A549 (cell line): ENCODE measurements at regions not wholly inside any gene's neighbourhood (a gene's known extent, or its start where the extent isn't known, plus 50 kb on each side); places are given as distances from the start of the nearest gene placed in this dataset.

Experiments
- BHLHE40 ChIP-seq: IDR thresholded peaks from 2 replicates; pipeline ENCODE4 v1.6.1; 2012; ENCODE audit warnings: low read depth, low read length, inconsistent platforms
- CBX8 ChIP-seq: fragments of 200-600 bp; sonication (generic); IDR thresholded peaks from 2 replicates; pipeline ENCODE4 v1.6.1; 2016
- CHD2 ChIP-seq: fragments of 150-350 bp; IDR thresholded peaks from 2 replicates; pipeline ENCODE4 v1.6.1; 2014; ENCODE audit warnings: low read length; ENCODE audit not compliant: partially characterized antibody
- JUN ChIP-seq, 2 experiments: fragments of >200 bp; sonication (Bioruptor Twin); formaldehyde crosslinking; IDR thresholded peaks; 2 replicates in 1 of 2; 3 replicates in 1 of 2; pipeline ENCODE4 v1.6.1; 2016 to 2017
- MYC ChIP-seq: IDR thresholded peaks from 2 replicates; pipeline ENCODE4 v1.6.1; 2012; ENCODE audit warnings: mild to moderate bottlenecking, inconsistent platforms, low read length, improper control_type of control experiment, borderline replicate concordance
- POLR2A ChIP-seq: IDR thresholded peaks from 2 replicates; pipeline ENCODE4 v1.6.1; 2012; ENCODE audit warnings: mild to moderate bottlenecking, low read length
- RFX5 ChIP-seq: fragments of 450-650 bp; IDR thresholded peaks from 2 replicates; pipeline ENCODE4 v1.7.1; 2014; ENCODE audit warnings: antibody characterized with exemption, mild to moderate bottlenecking, moderate library complexity
- TF ChIP-seq, protein P1 (sequence below): fragments of >200 bp; sonication (Bioruptor Twin); formaldehyde crosslinking; IDR thresholded peaks from 3 replicates; pipeline ENCODE4 v1.5.1; 2016
- TF ChIP-seq, protein P2 (sequence below): fragments of >200 bp; sonication (Bioruptor Twin); formaldehyde crosslinking; IDR thresholded peaks from 2 replicates; pipeline ENCODE4 v1.6.1; 2016
- TF ChIP-seq, protein P3 (sequence below): fragments of >200 bp; sonication (Bioruptor Twin); formaldehyde crosslinking; IDR thresholded peaks from 3 replicates; pipeline ENCODE4 v1.6.1; 2016
- TF ChIP-seq, protein P4 (sequence below): fragments of 250-450 bp; sonication (Bioruptor Pico); IDR thresholded peaks from 2 replicates; pipeline ENCODE4 v1.5.0; 2020; ENCODE audit warnings: low read depth, mild to moderate bottlenecking, moderate library complexity
- TF ChIP-seq, protein P5 (sequence below): fragments of 200-600 bp; sonication (generic); IDR thresholded peaks from 2 replicates; pipeline ENCODE4 v1.6.1; 2016; ENCODE audit warnings: antibody characterized with exemption, mild to moderate bottlenecking, moderate library complexity

DNA sequence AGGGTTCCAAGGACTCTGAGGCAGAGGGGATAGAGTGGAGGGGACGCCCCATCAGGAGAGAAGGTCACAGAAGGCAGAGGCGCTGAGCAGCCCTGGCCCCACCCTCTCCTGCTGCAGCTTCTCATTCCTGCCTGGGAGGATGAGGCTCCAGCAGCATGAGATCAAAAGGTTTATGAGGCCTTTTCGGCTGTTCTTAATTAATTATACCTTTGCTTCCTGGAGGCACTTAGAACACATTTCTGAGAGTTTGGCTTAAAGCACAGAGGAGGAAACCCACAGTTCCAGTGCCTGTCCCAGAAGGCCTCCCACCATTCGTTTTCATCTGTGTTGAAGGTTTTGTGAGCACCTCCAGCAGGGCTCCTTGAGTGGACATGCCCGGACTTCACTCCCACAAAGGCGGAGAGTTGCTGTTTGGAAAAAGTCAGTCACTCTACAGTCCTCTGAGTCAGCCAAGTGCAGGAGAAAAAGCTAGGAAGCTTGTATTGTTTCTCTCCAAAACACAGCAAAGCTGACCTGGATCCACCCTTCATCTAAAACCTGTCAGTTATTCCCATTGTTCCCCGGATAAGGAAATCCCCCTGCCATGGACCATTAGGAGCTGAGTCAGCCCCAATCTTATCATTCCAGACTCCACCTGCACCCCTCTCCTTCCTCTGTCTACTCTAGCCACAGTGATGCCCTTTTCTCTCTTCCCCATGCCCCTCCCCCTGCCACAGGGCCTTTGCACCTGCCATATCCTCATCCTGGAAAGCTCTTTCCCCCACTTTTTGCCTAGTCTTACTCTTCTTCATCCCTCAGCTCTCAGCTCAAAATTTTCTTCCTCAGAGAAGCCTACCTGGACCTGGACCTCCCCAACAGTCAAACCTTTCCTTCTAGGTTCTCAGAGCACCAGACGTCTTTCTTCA is 276.8 kb downstream of the FBXW7 start:
- TF ChIP-seq, protein P1, sequence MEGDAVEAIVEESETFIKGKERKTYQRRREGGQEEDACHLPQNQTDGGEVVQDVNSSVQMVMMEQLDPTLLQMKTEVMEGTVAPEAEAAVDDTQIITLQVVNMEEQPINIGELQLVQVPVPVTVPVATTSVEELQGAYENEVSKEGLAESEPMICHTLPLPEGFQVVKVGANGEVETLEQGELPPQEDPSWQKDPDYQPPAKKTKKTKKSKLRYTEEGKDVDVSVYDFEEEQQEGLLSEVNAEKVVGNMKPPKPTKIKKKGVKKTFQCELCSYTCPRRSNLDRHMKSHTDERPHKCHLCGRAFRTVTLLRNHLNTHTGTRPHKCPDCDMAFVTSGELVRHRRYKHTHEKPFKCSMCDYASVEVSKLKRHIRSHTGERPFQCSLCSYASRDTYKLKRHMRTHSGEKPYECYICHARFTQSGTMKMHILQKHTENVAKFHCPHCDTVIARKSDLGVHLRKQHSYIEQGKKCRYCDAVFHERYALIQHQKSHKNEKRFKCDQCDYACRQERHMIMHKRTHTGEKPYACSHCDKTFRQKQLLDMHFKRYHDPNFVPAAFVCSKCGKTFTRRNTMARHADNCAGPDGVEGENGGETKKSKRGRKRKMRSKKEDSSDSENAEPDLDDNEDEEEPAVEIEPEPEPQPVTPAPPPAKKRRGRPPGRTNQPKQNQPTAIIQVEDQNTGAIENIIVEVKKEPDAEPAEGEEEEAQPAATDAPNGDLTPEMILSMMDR = no peak
- no peak for TF ChIP-seq JUN (IDR thresholded peaks at IDR 0.05)
- TF ChIP-seq POLR2A = no peak
- TF ChIP-seq BHLHE40 = no peak
- no peak for TF ChIP-seq CBX8
- no peak for TF ChIP-seq RFX5
- no peak for TF ChIP-seq MYC
- TF ChIP-seq, protein P2, sequence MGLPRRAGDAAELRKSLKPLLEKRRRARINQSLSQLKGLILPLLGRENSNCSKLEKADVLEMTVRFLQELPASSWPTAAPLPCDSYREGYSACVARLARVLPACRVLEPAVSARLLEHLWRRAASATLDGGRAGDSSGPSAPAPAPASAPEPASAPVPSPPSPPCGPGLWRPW = no peak
- TF ChIP-seq CHD2 = no peak
- TF ChIP-seq, protein P3, sequence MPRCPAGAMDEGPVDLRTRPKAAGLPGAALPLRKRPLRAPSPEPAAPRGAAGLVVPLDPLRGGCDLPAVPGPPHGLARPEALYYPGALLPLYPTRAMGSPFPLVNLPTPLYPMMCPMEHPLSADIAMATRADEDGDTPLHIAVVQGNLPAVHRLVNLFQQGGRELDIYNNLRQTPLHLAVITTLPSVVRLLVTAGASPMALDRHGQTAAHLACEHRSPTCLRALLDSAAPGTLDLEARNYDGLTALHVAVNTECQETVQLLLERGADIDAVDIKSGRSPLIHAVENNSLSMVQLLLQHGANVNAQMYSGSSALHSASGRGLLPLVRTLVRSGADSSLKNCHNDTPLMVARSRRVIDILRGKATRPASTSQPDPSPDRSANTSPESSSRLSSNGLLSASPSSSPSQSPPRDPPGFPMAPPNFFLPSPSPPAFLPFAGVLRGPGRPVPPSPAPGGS = no peak
- TF ChIP-seq, protein P4, sequence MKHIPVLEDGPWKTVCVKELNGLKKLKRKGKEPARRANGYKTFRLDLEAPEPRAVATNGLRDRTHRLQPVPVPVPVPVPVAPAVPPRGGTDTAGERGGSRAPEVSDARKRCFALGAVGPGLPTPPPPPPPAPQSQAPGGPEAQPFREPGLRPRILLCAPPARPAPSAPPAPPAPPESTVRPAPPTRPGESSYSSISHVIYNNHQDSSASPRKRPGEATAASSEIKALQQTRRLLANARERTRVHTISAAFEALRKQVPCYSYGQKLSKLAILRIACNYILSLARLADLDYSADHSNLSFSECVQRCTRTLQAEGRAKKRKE (CRISPR knock-in tag) = no peak
- TF ChIP-seq, protein P5, sequence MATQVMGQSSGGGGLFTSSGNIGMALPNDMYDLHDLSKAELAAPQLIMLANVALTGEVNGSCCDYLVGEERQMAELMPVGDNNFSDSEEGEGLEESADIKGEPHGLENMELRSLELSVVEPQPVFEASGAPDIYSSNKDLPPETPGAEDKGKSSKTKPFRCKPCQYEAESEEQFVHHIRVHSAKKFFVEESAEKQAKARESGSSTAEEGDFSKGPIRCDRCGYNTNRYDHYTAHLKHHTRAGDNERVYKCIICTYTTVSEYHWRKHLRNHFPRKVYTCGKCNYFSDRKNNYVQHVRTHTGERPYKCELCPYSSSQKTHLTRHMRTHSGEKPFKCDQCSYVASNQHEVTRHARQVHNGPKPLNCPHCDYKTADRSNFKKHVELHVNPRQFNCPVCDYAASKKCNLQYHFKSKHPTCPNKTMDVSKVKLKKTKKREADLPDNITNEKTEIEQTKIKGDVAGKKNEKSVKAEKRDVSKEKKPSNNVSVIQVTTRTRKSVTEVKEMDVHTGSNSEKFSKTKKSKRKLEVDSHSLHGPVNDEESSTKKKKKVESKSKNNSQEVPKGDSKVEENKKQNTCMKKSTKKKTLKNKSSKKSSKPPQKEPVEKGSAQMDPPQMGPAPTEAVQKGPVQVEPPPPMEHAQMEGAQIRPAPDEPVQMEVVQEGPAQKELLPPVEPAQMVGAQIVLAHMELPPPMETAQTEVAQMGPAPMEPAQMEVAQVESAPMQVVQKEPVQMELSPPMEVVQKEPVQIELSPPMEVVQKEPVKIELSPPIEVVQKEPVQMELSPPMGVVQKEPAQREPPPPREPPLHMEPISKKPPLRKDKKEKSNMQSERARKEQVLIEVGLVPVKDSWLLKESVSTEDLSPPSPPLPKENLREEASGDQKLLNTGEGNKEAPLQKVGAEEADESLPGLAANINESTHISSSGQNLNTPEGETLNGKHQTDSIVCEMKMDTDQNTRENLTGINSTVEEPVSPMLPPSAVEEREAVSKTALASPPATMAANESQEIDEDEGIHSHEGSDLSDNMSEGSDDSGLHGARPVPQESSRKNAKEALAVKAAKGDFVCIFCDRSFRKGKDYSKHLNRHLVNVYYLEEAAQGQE = no peak
